ENCODE measurements at regions not wholly inside any gene's neighbourhood (a gene's known extent, or its start where the extent isn't known, plus 50 kb on each side); places are given as distances from the start of the nearest gene placed in this dataset.

DNA sequence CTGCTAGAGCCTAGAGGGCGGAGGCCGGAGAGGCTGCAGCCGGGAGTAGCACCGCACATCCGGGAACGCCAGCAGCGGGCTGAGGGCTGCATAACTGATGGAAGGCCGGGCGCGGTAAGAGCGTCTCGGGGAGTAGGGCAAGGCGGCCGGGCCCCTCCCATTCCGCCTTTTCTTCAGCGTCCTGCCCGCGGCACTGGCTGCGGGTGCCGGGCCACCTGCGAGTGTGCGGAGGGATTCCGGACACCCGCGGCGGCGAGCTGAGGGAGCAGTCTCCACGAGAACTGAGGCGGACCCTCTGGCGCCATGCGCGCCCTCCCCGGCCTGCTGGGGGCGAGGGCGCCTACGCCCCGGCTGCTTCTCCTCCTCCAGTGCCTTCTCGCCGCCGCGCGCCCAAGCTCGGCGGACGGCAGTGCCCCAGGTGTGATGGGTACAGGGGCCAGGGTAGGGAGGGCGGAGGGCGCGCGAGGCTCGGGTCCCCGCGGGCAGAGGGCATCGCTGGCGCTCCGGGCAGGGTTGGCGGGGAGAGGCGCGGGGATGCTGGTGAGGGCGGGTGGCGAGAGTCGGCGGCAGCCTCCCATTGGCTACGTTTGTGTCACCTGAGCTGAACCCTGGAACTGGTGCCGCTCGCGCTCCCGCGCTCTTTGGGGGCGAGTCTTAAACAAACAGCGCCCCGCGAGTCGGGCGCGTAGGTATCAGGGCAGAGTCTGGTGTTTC is 334.4 kb downstream of the SRGAP2C start:
- TF ChIP-seq, protein P1, sequence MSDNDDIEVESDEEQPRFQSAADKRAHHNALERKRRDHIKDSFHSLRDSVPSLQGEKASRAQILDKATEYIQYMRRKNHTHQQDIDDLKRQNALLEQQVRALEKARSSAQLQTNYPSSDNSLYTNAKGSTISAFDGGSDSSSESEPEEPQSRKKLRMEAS (IDR thresholded peaks at IDR 0.05), result peak; percentile 50; the same call in 1 of the 2 replicates
- TF ChIP-seq TEAD4 (IDR thresholded peaks at IDR 0.05) (no peak), TAF1 (IDR thresholded peaks at IDR 0.05; ENCODE audit: low read depth) (peak; percentile 42; the same call in 1 of the 2 replicates), YY1 (IDR thresholded peaks at IDR 0.05; ENCODE audit: low read depth) (no peak), EP300 (IDR thresholded peaks at IDR 0.05; ENCODE audit: borderline replicate concordance) (no peak), NFIC (IDR thresholded peaks at IDR 0.05) (no peak), CEBPB (IDR thresholded peaks at IDR 0.05) (no peak), TCF12 (IDR thresholded peaks at IDR 0.05; ENCODE audit: low read depth) (no peak), EGR1 (IDR thresholded peaks at IDR 0.05) (no peak), ZBTB7A (IDR thresholded peaks at IDR 0.05; ENCODE audit: low read depth) (no peak)
- TF ChIP-seq, protein P2, sequence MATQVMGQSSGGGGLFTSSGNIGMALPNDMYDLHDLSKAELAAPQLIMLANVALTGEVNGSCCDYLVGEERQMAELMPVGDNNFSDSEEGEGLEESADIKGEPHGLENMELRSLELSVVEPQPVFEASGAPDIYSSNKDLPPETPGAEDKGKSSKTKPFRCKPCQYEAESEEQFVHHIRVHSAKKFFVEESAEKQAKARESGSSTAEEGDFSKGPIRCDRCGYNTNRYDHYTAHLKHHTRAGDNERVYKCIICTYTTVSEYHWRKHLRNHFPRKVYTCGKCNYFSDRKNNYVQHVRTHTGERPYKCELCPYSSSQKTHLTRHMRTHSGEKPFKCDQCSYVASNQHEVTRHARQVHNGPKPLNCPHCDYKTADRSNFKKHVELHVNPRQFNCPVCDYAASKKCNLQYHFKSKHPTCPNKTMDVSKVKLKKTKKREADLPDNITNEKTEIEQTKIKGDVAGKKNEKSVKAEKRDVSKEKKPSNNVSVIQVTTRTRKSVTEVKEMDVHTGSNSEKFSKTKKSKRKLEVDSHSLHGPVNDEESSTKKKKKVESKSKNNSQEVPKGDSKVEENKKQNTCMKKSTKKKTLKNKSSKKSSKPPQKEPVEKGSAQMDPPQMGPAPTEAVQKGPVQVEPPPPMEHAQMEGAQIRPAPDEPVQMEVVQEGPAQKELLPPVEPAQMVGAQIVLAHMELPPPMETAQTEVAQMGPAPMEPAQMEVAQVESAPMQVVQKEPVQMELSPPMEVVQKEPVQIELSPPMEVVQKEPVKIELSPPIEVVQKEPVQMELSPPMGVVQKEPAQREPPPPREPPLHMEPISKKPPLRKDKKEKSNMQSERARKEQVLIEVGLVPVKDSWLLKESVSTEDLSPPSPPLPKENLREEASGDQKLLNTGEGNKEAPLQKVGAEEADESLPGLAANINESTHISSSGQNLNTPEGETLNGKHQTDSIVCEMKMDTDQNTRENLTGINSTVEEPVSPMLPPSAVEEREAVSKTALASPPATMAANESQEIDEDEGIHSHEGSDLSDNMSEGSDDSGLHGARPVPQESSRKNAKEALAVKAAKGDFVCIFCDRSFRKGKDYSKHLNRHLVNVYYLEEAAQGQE (IDR thresholded peaks at IDR 0.05; ENCODE audit: low read depth), result no peak

Measured in Ishikawa (cell line).